Islet of Langerhans (tissue), 1 donor: ENCODE measurements at regions not wholly inside any gene's neighbourhood (a gene's known extent, or its start where the extent isn't known, plus 50 kb on each side); places are given as distances from the start of the nearest gene placed in this dataset.

Source experiments
- FAIRE-seq: peaks from one replicate; lab custom pipeline; 2011; peaks lifted over from hg19 to GRCh38; lab: Jason Lieb, UNC

GRCh38 chr18:1564793-1565192, 660.1 kb downstream of the ADCYAP1 start:
- FAIRE-seq = no peak

GRCh38 chr18:1571206-1571605, 666.5 kb downstream of the ADCYAP1 start:
- no peak for FAIRE-seq

GRCh38 chr18:1573732-1574131, 669.1 kb downstream of the ADCYAP1 start:
- FAIRE-seq = no peak

- no peak for FAIRE-seq
Measured at GRCh38 chr18:1575084-1575483, 670.4 kb downstream of the ADCYAP1 start.

- no peak for FAIRE-seq
Measured at GRCh38 chr18:1578505-1578904, 673.8 kb downstream of the ADCYAP1 start.

GRCh38 chr18:1581581-1581980, 676.9 kb downstream of the ADCYAP1 start:
- no peak for FAIRE-seq

- FAIRE-seq = peak; percentile 98
Measured at GRCh38 chr18:1585881-1586488, 681.3 kb downstream of the ADCYAP1 start.

- no peak for FAIRE-seq
Measured at GRCh38 chr18:1593091-1593490, 688.4 kb downstream of the ADCYAP1 start.

- FAIRE-seq = no peak
Measured at GRCh38 chr18:1595195-1595594, 690.5 kb downstream of the ADCYAP1 start.

- FAIRE-seq = no peak
Measured at GRCh38 chr18:1599196-1599595, 694.5 kb downstream of the ADCYAP1 start.

- no peak for FAIRE-seq
Measured at GRCh38 chr18:1604751-1605150, 700.1 kb downstream of the ADCYAP1 start.

GRCh38 chr18:1618364-1618763, 713.7 kb downstream of the ADCYAP1 start:
- FAIRE-seq = no peak

GRCh38 chr18:1619507-1619906, 714.8 kb downstream of the ADCYAP1 start:
- no peak for FAIRE-seq

GRCh38 chr18:1624612-1625011, 719.9 kb downstream of the ADCYAP1 start:
- FAIRE-seq = no peak

- no peak for FAIRE-seq
Measured at GRCh38 chr18:1627494-1627893, 722.8 kb downstream of the ADCYAP1 start.

- FAIRE-seq = no peak
Measured at GRCh38 chr18:1648712-1649111, 744.0 kb downstream of the ADCYAP1 start.

GRCh38 chr18:1652018-1652417, 747.3 kb downstream of the ADCYAP1 start:
- FAIRE-seq = no peak

GRCh38 chr18:1653873-1654272, 749.2 kb downstream of the ADCYAP1 start:
- FAIRE-seq = no peak

- no peak for FAIRE-seq
Measured at GRCh38 chr18:1657876-1658275, 753.2 kb downstream of the ADCYAP1 start.

- no peak for FAIRE-seq
Measured at GRCh38 chr18:1658908-1659566, 754.4 kb downstream of the ADCYAP1 start.

GRCh38 chr18:1663879-1664705, 759.4 kb downstream of the ADCYAP1 start:
- no peak for FAIRE-seq

- FAIRE-seq = no peak
Measured at GRCh38 chr18:1665079-1665478, 760.4 kb downstream of the ADCYAP1 start.

- FAIRE-seq = peak; percentile 61
Measured at GRCh38 chr18:1668279-1668678, 763.6 kb downstream of the ADCYAP1 start.
